Stimulated activated CD4-positive, alpha-beta T cell treated with anti-CD3 and anti-CD28 coated beads, TNF-alpha, amount 100 ng/mL, for 24 hours (primary cell): ENCODE measurements at regions not wholly inside any gene's neighbourhood (a gene's known extent, or its start where the extent isn't known, plus 50 kb on each side); places are given as distances from the start of the nearest gene placed in this dataset.
"Not testable (repeated sequence)": the region's sequence is repeated elsewhere in the genome, so short reads cannot be mapped to it uniquely, and the experiment has no call there.

Experiments used
- DNase-seq, 3 experiments: peaks; one replicate each; pipeline ENCODE4 v3.0.0-alpha.2; 2020; ENCODE audit warnings: low read depth in 3 of 3

GRCh38 chr12:131436922-131437705 lies 273.8 kb upstream of the SFSWAP start:
- no peak for DNase-seq

DNA sequence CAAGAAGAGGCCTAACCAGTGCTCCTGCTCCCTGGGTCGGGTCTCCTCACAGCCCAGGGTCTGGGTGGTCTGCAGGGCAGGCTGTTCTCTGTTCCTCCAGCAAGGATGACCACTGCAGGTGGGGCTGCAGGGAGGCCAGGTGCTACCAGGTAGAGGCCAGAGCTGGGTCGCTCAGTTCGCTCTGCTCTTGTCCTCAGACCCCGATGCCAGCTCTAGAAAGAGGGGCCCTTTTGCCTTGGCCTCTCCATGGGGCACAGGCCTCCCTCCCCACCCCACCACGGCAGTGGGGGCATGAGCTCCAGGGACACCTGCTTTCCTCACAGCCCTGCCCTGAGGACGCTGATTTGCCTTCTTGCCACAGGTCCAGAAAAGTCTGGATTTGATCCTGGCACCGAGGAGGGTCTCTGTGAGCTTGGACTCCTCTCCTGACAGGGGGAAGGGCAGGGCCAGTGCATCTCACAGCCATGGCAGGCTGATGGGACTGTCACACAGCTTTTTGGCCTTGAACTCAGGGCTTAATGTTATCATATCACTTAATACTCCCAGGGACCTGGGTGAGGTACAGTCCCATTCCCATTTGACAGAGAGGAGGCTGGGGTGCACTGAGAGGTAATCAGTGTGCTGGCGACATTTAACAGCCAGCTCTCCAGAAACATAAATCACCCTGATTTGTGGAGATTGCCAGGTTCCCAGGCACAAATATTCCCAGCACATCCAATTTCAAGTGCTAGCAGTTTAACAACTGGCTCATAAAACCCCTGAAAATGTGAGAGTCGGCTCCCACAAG lies 273.0 kb upstream of the SFSWAP start:
- DNase-seq: no peak

GRCh38 chr12:131438493-131438835 lies 272.4 kb upstream of the SFSWAP start:
- not testable (repeated sequence) for DNase-seq

GRCh38 chr12:131438881-131439280 lies 272.0 kb upstream of the SFSWAP start:
- no peak for DNase-seq

DNA sequence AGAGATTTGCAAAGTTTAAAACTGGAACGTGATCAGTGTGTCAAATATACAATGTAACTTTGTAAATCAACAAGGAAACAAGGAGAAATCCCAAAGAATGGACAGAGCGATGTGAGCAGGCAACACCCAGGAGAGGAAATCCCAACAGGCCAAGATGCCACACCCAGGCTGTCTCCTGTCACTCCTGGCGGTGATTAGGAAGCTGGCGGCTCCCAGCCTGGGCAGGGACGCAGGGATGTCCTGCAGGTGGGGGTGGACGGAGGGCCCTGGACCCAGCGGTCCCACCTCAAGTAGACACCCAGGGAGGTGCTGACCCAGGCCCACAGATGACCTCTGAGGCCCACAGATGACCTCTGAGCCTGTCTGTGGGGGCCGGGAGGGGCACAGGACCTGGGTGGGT lies 271.1 kb upstream of the SFSWAP start:
- not testable (repeated sequence) for DNase-seq

- DNase-seq: not testable (repeated sequence)
Observed at GRCh38 chr12:131440209-131441059, 270.5 kb upstream of the SFSWAP start.

- no peak for DNase-seq
Observed at GRCh38 chr12:131441060-131441396, 269.9 kb upstream of the SFSWAP start.

GRCh38 chr12:131441638-131442336 lies 269.1 kb upstream of the SFSWAP start:
- DNase-seq: no peak

DNA sequence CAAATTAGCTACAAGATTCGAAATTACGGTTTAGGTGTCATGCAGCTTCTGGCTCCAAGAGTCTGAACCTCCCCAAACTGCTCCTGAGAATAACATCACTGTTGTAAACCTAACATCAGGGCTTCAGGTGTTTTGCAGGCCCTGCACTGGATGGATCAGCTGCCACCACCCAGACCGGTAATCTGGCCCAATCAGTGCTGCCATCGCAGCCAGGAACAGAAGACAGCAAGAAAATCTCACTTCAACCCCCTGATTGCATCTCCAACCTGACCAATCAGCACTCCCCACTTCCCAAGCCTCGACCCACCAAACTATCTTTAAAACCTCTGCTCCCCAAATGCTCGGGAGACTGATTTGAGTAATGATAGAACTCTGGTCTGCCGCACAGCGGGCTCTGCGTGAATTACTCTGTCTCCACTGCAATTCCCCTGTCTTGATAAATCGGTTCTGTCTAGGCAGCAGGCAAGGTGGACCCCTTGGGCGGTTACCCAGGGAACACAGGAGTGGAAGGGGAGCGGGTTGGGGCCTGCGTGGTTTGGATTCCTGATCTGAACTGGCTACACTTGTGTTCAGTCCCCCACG lies 268.5 kb upstream of the SFSWAP start:
- no peak for DNase-seq

DNA sequence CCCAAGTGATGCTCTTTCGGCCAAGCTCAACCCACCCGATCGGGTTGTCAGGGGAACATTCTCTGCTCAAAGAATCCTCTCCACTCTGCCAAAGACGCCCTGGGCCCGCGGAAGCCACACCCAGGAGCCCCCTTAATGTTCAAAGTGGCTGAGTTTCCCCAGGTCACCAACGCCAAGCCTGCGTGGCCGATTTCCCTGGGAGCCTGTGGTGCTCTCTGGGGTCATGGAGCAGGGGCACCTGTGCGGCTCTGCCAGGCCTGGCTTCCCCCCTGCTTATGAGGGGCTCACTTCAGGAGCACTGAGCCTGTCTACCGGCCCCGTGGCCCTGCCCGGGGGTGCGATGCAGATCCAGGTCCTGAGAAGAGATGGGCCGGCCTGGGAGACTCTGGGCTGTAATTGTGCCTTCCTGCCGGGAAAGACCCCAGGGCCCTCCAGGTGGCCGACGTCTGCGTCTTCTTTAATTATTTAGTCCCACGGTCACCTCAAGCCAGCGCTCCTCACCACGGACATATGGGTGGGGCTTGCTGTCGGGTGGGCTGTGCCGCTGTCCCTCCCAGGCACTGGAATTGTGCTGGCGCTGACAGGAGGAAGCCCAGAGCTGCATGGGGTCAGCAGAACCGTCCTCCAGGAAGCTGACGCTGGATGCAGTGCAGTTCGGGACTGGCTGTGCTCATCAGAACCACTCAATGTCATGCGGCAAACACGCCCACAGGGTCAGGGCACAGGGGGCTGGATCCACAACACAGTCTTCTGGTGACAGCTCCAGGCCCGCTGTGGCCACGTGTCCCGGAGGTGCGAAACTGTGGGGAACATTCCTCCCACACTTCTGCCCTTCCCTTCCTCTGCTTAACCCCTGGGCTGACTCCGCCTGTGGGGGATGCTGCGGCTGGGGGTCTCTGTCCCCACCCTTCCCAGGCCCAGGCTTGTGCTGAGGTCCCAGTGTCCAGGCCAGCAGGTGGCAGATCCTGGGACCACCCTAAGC lies 267.6 kb upstream of the SFSWAP start:
- DNase-seq: no peak

GRCh38 chr12:131444220-131445164 lies 266.4 kb upstream of the SFSWAP start:
- no peak for DNase-seq

DNA sequence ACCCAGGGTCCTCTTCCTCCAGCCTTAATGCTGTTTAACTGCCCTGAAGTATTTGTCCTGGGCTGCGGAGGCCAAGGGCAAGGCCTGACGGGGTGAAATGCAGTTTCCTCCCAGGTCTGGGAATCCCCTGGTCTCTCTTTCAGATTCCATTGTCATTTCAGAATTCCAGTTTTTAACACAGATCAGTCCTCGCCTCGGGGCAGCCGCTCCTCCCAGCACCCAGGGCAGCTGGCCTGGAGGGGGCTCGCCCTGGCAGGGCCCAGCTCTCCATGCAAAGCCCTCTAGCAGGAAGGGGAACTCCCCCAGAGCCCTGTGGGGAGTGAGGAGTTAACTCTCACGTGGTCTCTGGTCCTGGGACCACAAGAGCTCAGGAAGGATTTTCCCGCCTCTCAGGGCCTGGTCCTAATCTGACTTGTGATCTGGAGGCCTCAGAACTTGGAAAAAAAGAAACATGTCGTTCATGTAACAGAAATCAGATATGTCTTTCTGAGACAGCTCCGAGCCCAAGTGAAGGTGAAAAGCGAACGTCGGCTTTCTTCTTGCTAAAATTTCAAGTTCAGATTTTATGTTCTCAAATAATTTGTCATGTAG lies 265.6 kb upstream of the SFSWAP start:
- no peak for DNase-seq

- DNase-seq: no peak
Observed at GRCh38 chr12:131445795-131446194, 265.1 kb upstream of the SFSWAP start.

- not testable (repeated sequence) for DNase-seq
Observed at GRCh38 chr12:131447636-131448035, 263.3 kb upstream of the SFSWAP start.

- DNase-seq: no peak
Observed at GRCh38 chr12:131448254-131448795, 262.6 kb upstream of the SFSWAP start.

DNA sequence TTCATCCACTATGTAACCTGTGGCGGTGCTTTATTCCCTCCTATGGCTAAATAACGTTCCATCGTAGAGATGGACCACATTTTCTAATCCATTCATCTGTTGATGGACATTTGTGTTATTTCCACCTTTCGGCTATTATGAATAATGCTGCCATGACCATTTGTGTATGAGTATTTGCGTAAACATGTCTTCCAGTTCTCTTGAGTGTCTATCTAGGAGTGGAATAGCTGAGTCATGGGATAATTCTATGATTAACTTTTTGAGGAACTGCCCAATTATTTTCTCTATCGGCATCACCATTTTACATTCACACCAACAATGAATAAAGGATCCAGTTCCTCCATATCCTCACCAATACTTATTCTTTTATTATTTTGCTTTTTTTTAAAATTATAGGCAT lies 261.9 kb upstream of the SFSWAP start:
- no peak for DNase-seq

DNA sequence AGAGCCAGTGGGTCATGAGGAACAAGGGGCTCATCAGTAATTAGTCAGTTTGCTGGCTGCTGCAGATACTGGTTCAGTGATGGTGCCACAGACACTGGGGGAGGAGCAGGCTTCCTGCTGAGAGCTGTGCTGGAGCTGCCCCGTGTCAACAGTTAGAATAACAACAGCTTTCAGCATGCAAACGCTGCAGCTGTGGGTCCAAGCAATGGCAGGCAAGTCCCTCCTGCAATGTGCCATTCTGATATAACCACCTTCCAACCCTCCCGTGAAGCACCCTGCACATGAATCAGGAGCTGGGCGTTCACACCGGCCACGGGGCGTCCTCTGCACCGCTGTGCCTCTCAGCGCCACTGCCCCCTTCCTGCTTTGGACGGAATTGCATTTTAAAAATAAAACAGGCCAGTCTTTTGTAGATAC lies 258.4 kb upstream of the SFSWAP start:
- DNase-seq: peak in 1 of 3 experiments; percentile 20
